ENCODE measurements at regions not wholly inside any gene's neighbourhood (a gene's known extent, or its start where the extent isn't known, plus 50 kb on each side); places are given as distances from the start of the nearest gene placed in this dataset.
"Not testable (repeated sequence)": the region's sequence is repeated elsewhere in the genome, so short reads cannot be mapped to it uniquely, and the experiment has no call there.

GRCh38 chrX:20711366-20711765 is 444.7 kb upstream of the RPS6KA3 start:
- no peak for DNase-seq

- DNase-seq = no peak
Measured at GRCh38 chrX:20693078-20693477, 426.4 kb upstream of the RPS6KA3 start.

GRCh38 chrX:20686256-20686655 is 419.5 kb upstream of the RPS6KA3 start:
- DNase-seq = no peak

- no peak for DNase-seq
Measured at GRCh38 chrX:20685652-20686051, 418.9 kb upstream of the RPS6KA3 start.

- no peak for DNase-seq
Measured at GRCh38 chrX:20681683-20682082, 415.0 kb upstream of the RPS6KA3 start.

GRCh38 chrX:20680998-20681397 is 414.3 kb upstream of the RPS6KA3 start:
- no peak for DNase-seq

GRCh38 chrX:20672476-20672875 is 405.8 kb upstream of the RPS6KA3 start:
- DNase-seq = no peak

DNA sequence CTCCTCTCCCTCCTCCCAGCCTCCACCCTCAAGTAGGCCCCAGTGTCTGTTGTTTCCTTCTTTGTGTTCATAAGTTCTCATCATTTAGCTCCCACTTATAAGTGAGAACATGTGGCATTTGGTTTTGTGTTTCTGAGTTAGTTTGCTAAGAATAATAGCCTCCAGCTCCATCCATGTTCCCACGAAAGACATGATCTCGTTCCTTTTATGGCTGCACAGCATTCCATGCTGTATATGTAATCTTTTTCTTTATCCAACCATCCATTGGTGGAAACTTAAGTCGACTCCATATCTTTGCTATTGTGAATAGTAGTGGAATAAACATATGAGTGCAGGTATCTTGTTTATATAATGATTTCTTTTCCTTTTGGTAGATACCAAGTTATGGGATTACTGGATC is 405.0 kb upstream of the RPS6KA3 start:
- not testable (repeated sequence) for DNase-seq

GRCh38 chrX:20670611-20671010 is 403.9 kb upstream of the RPS6KA3 start:
- DNase-seq = no peak

DNA sequence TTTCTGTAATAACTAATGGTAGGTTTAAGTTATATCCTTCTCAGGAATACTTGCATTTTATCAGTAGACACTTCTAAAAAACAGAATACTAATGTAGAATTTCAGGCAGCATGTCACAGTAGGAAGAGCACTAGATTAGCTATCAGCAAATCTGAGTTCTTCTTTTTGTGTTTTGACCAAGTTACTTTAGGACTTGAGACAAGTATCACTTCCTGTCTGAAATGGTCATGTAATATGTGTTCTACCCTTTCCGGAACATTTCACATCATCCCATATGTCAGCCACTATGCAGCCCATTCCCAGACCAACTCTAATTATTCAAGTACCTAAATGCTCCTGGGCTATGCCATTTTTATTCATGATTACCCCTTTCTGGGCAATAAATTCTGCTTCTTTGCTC is 401.8 kb upstream of the RPS6KA3 start:
- no peak for DNase-seq

GRCh38 chrX:20666331-20666730 is 399.6 kb upstream of the RPS6KA3 start:
- no peak for DNase-seq

DNA sequence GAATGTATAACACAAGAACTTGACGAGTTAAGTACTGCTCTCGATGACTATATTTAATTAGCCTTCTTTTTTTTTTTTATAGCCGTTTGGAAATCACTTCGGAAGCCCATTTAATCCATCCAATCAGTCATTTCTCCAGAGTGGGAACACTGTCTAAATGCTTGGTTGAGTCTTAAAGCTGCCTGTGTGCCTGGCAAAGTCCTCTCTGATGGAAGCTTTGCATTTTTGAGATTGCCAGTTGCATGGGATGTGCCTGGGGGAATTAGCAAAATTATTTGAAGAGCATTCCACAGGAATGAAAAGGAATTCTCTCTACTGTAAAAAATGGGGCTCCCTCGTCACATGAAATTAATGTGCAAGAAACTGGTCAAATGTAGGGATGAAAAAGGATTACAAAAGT is 398.8 kb upstream of the RPS6KA3 start:
- no peak for DNase-seq

- no peak for DNase-seq
Measured at GRCh38 chrX:20664774-20665173, 398.1 kb upstream of the RPS6KA3 start.

DNA sequence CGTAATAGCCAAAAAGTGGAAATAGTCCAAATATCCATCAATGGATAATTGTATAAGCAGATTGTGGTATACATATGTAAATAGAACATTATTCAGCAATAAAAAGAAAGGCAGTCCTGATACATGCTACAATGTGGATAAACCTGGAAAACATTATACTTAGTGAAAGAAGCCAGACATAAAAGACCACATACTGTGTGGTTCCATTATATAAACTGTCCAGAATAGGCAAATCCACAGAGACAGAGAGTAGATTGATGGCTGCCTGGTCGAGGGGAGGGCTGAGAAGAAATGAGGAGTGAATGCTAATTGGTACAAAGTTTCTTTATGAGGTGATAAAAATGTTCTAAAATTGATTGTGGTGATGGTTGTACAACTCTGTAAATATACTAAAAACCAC is 397.4 kb upstream of the RPS6KA3 start:
- no peak for DNase-seq

DNA sequence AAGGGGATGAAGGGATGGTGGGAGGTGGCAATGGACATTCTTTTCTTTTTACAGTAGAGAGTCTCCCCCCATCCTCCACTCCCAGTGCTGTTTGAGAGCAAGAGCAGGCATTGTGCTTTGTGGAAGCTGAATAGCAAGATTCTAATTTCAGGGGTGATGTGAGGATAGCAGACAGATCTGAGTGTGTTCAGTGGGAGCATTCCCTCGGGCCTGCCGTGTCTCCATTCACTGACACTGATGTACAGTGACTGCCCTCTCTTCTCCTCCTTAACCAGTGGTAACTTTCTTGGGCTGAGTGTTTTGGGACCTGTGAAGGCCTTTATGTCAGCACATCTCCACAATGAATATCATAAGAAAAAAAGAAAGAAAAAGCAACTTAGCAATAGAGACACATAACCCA is 396.6 kb upstream of the RPS6KA3 start:
- DNase-seq = no peak

DNA sequence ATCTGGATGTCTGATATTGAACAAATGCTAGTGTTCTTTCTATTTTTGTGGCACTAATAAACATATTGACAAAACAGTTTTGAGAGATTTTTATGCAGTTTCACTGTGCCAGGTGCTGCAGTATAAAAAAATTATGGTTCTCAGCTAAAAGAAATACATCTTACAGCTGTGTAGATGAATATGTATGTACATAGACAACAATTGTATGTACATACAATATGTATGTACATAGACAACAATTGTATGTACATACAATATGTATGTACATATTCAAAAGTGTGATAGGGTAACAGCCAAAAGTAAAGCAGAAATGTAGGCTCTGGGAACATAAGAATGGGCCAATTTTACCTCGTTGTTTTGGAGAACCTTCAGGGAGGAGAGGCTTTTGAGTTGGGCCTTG is 390.0 kb upstream of the RPS6KA3 start:
- no peak for DNase-seq

- no peak for DNase-seq
Measured at GRCh38 chrX:20654596-20655106, 387.9 kb upstream of the RPS6KA3 start.

- no peak for DNase-seq
Measured at GRCh38 chrX:20653070-20653469, 386.4 kb upstream of the RPS6KA3 start.

DNA sequence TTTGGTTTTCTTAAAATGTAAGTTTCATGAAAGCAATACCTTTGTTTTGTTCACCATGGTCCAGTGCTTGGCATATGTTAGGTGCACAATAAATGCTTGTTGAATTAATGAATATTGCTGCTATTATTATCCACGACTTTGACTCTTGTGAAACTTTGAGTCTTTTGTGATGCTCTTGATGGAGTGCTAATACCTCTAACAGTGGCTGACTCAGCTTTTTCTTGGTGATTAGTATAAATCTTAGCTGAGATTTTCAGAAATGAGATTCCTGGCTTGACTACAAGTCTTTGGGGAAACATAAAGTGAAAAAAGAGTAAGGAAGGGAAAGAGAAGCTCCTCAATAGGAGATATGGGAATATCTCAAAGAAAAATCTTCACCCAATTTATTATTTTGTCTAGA is 375.2 kb upstream of the RPS6KA3 start:
- no peak for DNase-seq

DNA sequence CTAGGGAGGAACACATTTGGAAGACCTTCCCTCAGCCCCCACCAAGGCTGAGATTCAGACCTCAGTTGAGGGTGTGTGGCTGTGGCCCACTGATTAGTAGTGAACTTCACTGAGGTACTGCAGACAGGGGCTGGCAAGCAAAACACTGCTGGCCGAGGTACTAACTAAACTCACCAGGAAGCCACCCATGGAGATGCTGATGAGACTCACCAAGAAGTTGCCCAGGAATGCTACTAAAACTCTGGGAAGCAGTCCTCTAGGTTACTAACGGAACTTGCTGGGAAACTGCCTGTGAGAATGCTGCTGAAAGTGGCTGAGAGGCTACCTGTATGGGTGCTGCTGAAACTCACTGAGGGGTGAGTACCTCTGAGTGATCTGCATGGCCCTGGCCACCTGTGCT is 372.4 kb upstream of the RPS6KA3 start:
- no peak for DNase-seq

DNA sequence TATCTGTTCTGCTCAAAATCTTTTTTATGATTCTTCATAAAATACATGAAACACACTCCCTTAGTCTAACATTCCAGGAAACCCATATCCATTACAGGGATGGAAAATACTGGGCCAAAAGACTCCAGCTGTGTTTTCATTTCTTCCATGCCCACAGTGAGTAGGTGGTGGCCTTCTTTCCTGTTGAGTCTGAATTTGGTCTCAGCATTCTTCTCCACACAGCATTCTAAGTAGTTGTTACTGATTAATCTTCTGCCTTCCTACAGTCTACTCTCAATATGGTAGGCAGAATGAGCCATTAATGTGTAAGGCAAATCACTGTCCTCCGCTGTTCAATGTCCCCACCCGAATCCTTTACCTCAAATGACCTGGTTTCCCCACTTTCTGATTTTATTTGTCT is 370.6 kb upstream of the RPS6KA3 start:
- DNase-seq = no peak

GRCh38 chrX:20633451-20633850 is 366.7 kb upstream of the RPS6KA3 start:
- DNase-seq = no peak

DNA sequence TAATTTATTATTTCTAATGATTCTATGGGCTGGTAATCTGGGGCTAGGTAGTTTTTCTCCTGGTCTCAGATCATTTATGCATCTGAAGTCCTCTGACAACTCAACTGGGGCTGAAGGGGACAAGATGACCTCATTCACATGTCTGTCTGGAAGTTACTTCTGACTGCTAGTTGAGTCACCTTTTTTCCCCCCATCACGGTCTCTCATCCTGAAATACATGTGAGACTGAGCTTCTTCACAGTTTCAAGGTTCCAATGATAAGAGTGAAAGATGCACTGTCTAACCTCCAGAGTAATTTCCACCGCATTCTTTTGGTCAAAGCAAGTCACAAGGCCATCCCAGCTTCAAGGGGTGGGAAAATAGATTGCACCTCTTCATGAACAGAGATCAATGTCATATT is 356.7 kb upstream of the RPS6KA3 start:
- DNase-seq = no peak

DNA sequence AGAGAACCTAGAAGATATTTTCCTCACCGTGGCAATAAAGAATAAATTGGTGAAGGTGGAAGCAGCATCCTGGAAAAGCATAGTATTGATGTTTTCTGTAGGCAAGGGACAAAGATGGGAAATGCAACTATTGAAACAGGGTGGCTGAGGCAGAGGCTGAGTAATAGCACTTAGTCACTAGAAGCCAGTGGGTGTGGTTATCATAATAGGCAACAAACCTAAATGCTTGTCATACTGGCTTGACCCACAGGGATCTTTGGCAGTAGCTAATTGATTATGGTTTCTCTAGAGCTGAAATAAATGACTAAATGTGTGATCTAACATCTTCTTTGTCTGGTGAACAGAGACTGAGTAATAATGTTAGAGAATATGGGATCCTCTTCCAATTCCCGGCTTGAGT is 353.6 kb upstream of the RPS6KA3 start:
- DNase-seq = no peak

DNA sequence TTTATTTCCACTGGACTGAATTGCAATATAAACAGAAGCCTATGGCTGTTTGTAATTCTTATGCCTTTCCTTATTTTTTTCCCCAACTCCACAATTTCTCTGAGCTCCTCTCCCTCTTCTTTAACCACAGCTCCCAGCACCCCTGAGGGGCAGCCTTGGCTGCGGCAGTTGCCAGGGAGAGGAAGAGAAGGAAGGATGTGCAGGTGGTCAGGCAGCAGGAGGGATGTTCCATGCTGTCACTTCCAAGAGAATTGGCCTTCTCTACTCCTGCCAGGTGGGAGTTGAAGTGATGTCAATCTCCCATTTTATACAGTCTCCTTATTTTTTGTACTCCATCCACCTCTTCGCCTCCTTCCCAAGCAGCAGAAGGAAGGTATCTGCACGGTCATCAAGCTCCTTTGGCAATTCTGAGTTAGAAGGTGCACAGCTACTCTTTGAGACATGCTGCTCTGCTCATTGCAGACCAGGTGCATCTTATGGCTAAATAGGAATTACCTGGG is 343.3 kb upstream of the RPS6KA3 start:
- DNase-seq = no peak

GRCh38 chrX:20606831-20607230 is 340.1 kb upstream of the RPS6KA3 start:
- no peak for DNase-seq

All from Kasumi-1 (cell line).